ENCODE measurements at regions not wholly inside any gene's neighbourhood (a gene's known extent, or its start where the extent isn't known, plus 50 kb on each side); places are given as distances from the start of the nearest gene placed in this dataset.

DNA sequence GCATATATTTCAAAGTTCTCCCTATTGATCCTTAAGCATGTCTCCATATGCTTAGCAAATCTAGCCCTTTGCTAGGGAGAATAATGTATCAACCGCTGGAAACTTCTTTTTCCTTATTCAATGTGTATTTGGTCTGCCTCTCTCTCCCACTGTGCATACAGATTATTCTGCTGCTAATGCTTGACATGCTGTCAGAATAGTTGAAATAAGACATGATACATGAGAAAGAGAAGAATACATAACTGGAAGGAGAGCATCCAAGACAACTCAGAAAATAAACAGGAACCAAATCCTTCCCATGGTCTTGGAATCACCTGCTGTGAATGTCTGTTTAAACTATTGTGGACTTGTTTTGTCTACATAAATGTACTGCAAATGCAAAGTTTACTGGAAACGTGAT lies 1103.0 kb downstream of the EFNB2 start:
- TF ChIP-seq, protein P1, sequence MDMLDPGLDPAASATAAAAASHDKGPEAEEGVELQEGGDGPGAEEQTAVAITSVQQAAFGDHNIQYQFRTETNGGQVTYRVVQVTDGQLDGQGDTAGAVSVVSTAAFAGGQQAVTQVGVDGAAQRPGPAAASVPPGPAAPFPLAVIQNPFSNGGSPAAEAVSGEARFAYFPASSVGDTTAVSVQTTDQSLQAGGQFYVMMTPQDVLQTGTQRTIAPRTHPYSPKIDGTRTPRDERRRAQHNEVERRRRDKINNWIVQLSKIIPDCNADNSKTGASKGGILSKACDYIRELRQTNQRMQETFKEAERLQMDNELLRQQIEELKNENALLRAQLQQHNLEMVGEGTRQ (IDR thresholded peaks at IDR 0.05; ENCODE audit: low read depth, low read length) = no peak
- TF ChIP-seq, protein P2, sequence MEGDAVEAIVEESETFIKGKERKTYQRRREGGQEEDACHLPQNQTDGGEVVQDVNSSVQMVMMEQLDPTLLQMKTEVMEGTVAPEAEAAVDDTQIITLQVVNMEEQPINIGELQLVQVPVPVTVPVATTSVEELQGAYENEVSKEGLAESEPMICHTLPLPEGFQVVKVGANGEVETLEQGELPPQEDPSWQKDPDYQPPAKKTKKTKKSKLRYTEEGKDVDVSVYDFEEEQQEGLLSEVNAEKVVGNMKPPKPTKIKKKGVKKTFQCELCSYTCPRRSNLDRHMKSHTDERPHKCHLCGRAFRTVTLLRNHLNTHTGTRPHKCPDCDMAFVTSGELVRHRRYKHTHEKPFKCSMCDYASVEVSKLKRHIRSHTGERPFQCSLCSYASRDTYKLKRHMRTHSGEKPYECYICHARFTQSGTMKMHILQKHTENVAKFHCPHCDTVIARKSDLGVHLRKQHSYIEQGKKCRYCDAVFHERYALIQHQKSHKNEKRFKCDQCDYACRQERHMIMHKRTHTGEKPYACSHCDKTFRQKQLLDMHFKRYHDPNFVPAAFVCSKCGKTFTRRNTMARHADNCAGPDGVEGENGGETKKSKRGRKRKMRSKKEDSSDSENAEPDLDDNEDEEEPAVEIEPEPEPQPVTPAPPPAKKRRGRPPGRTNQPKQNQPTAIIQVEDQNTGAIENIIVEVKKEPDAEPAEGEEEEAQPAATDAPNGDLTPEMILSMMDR (conservative IDR thresholded peaks at IDR 0.05; ENCODE audit: low read depth, low read length) = no peak
- TF ChIP-seq RAD21 (IDR thresholded peaks at IDR 0.05; ENCODE audit: low read length) = no peak
- no peak for TF ChIP-seq POLR2A (IDR thresholded peaks at IDR 0.05; ENCODE audit: low read depth, low read length)
- TF ChIP-seq FOS (IDR thresholded peaks at IDR 0.05; ENCODE audit: low read depth, low read length) = no peak
- TF ChIP-seq, protein P3, sequence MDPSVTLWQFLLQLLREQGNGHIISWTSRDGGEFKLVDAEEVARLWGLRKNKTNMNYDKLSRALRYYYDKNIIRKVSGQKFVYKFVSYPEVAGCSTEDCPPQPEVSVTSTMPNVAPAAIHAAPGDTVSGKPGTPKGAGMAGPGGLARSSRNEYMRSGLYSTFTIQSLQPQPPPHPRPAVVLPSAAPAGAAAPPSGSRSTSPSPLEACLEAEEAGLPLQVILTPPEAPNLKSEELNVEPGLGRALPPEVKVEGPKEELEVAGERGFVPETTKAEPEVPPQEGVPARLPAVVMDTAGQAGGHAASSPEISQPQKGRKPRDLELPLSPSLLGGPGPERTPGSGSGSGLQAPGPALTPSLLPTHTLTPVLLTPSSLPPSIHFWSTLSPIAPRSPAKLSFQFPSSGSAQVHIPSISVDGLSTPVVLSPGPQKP (IDR thresholded peaks at IDR 0.05; ENCODE audit: borderline replicate concordance, low read depth, low read length) = no peak
- TF ChIP-seq RCOR1 (IDR thresholded peaks at IDR 0.05; ENCODE audit: insufficient replicate concordance, low read length) = no peak
- TF ChIP-seq CEBPB (IDR thresholded peaks at IDR 0.05; ENCODE audit: low read depth, low read length) = no peak
- no peak for TF ChIP-seq BHLHE40 (IDR thresholded peaks at IDR 0.05; ENCODE audit: low read depth, low read length)
- no peak for TF ChIP-seq NFE2L2 (IDR thresholded peaks at IDR 0.05; ENCODE audit: low read depth, low read length)
- TF ChIP-seq CHD1 (IDR thresholded peaks at IDR 0.05; ENCODE audit: low read depth, low read length) = no peak
- no peak for TF ChIP-seq RFX5 (IDR thresholded peaks at IDR 0.05; ENCODE audit: low read depth, low read length)
- TF ChIP-seq MXI1 (IDR thresholded peaks at IDR 0.05; ENCODE audit: borderline replicate concordance, low read depth, low read length) = no peak
- TF ChIP-seq MAZ (IDR thresholded peaks at IDR 0.05; ENCODE audit: borderline replicate concordance, low read depth, low read length) = no peak

Data from IMR-90 (cell line).